GM04503 (cell line): ENCODE measurements at regions not wholly inside any gene's neighbourhood (a gene's known extent, or its start where the extent isn't known, plus 50 kb on each side); places are given as distances from the start of the nearest gene placed in this dataset.
"Not testable (repeated sequence)": the region's sequence is repeated elsewhere in the genome, so short reads cannot be mapped to it uniquely, and the experiment has no call there.

Experiments used
- DNase-seq: peaks from one replicate; pipeline ENCODE4 v3.0.0-alpha.2; 2012; ENCODE audit warnings: low read depth

DNA sequence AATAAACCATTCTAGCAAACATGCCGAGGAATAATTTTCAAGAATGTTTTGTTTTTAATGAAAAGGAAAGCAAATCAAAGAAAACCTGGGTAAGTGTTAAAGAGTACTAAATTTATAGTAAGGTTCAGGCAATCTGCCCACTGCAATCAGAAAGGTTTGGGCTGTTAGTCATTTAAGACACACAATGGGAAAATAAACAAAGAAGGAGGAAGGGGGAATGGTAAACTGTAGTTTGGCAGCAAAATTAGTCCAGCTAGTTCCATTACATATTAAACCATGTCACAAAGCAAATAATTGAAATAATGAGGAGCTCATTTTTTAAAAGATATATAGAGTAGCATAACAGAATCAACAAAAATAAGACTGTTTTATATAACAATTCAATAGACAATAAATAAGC, 87.5 kb upstream of the COPS8 start:
- no peak for DNase-seq

- no peak for DNase-seq
These were observed 86.9 kb upstream of the COPS8 start for GRCh38 chr2:236998758-236999157.

DNA sequence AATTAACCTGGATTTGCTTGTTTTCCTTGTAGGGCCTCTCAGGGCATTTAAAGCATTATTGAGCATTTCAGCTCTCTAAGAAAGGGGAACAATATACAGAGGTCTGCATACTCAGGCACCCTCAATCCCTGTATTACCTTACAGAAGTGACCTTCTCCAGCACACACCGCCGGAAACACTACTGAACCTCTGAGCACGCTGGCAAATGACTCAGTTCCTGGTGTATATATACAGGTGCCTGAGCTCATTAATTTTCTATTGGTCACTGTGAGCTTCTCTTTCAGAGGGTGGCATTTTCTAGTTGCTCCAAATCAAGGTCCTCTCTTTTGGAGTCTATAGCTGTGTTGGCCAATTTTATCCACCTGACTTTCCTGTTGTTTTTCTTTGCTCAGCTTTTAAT, 85.2 kb upstream of the COPS8 start:
- DNase-seq, result no peak

- not testable (repeated sequence) for DNase-seq
These were observed 80.3 kb upstream of the COPS8 start for GRCh38 chr2:237005341-237005740.

GRCh38 chr2:237011206-237011795, 74.4 kb upstream of the COPS8 start:
- DNase-seq, result no peak

- DNase-seq, result no peak
These were observed 73.7 kb upstream of the COPS8 start for GRCh38 chr2:237012004-237012403.

DNA sequence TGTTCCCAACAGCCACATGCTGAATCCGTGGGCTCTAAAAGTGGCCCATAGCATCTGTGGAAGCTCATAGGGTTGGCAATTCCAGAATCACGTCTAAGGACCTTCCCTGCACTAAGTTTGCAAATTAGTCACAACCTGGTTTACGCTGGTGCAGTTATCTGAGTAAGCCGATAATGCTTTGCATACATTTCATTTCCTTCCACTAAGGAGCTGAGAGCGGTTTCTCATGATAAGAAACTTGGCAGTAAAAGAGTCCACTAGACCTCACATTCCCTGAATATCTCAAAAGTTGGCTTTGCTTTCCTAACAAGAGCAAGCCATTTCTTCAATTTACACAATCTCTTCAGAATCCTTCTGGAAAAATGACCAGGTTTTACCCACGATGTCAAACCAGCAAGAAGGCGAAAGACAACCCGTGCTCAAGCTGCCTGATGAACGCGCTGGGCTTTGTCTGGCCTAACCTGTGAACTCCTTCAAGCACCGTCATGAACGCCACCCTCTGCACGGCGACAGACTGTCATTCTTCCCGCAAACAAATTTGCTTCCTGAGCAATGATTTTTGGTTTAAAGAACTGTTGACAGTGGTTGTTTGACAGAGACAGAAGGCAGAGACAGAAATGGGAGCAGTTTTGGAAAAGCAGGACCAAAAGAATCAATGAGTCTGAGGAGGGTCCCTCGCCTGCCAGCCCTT, 73.0 kb upstream of the COPS8 start:
- no peak for DNase-seq

DNA sequence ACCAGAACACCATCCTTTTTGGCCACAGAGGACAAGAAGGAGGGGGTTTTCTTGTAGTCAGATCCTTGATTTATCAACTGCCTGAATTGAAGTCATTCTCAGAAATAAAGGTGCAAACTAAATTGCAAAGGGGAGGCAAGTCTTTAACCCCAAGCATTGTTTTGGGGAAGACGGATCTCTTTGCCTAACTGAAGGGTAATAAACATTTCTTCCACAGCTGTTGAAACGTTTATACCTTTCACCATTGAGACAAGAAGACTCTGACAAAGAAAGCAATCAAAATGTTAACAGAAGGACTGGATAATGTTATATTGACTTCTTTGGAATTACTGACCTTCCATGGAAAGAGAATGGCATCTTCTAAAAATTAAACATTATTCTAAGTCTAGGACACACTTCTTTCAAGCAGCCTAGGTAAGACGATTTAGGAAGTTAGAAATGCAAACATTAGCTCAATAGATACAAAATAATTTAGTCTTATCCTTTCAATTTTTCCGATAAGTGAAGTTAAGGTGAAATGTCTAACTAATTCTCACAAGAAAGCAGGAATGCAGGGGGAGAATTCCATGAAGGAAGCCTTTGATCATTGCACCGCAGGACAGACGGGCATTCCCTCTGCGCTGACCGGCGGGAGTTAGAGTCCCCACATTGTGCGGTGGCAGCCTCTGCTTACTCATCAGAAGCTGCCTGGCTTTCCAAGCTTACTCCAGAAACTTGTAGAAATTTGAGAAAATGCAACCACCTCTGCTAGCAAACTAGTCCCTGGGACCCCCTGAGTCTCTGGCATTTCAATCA, 69.4 kb upstream of the COPS8 start:
- no peak for DNase-seq

DNA sequence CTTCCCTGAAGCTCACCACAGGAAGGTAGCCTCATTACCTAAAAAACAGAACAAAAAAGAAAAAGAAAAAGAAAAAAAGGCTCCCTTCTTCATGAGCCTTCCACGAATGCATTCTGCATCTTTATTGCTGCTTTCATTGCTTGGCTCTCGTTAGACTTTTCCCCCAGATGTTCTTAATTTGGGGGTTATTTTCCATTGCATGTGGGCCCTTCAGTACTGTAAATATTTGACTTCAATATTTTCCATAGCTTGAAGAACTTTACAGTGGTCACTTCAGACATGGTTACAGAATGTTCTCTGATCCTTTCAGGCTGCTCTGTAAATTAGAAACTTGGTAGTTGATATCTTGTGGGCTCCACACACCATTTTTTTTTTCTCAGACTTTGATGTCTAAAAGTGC, 65.6 kb upstream of the COPS8 start:
- DNase-seq, result no peak

DNA sequence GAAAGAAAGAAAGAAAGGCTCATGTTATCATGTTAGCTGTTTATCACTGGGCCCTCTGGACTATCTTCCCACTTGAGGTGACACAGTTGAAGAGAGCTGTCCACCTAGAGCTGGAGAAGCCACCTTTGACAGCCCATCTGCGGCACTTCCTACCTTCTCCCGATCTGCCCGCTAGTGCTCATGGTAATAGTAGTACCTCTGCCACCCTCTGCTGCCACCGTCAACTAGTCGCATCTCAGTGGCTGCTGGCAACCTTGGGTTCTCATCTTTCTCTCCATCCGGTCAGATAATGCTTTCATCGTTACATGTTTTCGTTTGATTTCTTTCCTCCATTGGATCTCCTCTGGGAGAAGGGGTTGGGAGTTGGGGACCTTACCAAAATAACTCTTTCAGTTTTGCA, 63.2 kb upstream of the COPS8 start:
- no peak for DNase-seq

- DNase-seq, result no peak
These were observed 61.4 kb upstream of the COPS8 start for GRCh38 chr2:237024255-237024654.

DNA sequence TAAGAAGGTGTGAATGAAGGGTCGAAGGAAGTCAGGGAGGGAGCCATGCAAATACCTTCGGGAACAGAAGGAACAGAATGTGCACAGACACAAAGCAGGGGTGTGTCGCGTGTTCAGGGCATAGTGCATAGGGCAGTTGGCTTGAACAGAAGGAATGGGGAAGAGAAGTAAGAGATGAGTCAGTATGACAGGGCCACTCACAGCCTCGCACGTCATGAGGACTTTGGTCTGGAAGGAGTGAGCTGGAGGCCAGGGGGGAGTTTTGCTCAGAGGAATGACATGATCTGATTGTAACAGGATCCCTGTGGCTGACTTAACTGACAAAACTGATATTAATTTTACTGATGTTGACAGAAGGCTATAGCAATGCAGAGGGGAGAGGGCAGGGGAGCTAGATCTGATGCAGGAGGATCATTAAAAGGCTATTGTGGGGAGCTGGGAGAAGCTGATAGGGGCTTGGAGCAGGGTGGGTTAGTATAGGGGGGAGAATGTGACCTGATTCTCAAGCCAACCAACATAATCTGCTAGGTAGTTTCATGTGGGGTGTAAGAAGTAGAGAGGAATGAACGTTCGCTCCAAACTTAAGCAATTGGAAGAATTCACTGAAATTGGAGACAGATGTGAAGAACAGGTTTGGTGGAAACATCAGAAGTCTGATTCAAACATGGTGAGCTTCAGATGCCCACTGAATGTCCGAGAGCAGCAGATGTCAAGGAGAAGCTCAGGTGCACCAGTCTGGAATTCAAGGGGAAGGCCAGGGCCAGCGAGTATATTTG, 60.4 kb upstream of the COPS8 start:
- peak; percentile 43 for DNase-seq

GRCh38 chr2:237026981-237027711, 58.5 kb upstream of the COPS8 start:
- no peak for DNase-seq

- DNase-seq, result no peak
These were observed 58.0 kb upstream of the COPS8 start for GRCh38 chr2:237027712-237028029.

DNA sequence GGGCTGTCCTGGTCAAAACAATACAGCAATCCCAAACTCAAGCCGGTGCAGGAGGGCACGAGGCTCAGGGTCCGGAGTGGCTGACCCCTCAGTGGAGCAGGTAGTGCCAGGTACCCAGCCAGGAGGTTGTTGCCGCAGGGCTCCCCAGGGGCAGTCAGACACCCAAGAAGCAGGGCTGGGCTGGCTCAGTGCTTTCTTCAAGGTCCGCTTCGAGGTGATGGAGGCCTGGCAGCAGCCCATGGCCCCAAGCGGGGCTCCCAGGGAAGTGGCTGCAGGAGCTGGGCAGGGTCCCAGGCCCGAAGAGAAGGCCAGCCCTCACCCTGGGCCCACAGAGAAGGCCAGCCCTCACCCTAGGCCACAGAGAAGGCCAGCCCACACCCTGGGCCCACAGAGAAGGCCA, 55.3 kb upstream of the COPS8 start:
- no peak for DNase-seq

DNA sequence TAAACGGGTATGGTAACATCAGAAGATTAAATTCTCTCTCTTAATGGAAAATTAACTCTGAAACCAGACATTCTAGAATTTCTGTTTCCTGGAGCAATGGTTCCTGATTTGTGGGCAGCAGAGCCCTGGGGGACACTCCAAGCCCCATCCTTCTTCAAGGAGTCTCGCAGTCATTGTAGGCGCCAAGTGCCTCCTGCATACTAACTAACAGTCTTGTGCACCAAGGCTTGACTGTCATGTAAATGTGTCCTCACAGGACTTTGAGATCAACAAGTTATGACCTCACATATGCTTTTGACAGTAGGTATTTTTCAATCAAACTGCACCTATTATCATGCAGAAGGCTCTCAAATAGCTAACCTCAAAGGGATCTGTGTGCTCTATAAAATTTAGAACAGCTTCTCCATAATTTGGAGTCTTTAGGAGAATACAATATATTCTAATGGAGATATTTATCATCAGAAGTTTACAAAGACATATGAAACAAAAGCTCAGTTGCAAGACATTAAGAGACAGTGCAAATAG, 52.1 kb upstream of the COPS8 start:
- no peak for DNase-seq

GRCh38 chr2:237035781-237036475, 49.8 kb upstream of the COPS8 start:
- DNase-seq, result no peak
